ENCODE measurements at regions not wholly inside any gene's neighbourhood (a gene's known extent, or its start where the extent isn't known, plus 50 kb on each side); places are given as distances from the start of the nearest gene placed in this dataset.

DNA sequence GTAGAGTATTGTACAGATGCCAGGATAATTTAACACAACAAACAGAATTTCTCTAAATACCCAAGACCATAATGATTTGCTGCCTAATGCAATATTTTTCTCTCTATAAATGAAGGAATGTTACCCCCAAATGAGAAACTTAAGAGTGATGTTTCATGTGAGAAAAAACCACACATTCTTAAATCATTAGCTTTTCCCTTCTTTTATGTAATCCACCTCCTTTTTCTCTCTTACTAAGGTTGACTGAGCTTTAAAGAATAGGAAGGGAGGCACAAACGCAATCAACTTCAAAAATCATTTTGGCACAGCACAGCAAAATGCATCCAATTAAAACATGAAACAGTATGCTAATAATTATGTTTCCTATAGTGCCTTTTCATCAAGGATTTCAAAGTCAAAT, 698.1 kb upstream of the CDH2 start:
- ATAC-seq, result no peak
- H3K4me3 ChIP-seq (replicated peaks in 1 of 3; ENCODE audit: insufficient read depth in 1 of 3, low read depth in 2 of 3, low read length in 3 of 3), result no peak overlapping the region
- no peak overlapping the region for H3K4me2 ChIP-seq (ENCODE audit: low read depth, low read length)
- H2AFZ ChIP-seq (ENCODE audit: low read length), result no peak overlapping the region
- CTCF ChIA-PET (ENCODE audit: low intra/inter-chr PET ratio, low total read pairs), result no interaction called here
- H3K9ac ChIP-seq (ENCODE audit: insufficient read depth, low read depth, low read length), result no peak overlapping the region
- in situ Hi-C loops (cut with HindIII; ENCODE audit: extremely low pct_ligation_motif_present, low pct_unique_long_range_greater_than_20kb), result no loop called here
- POLR2A ChIA-PET, result no interaction called here
- intact Hi-C loops (cut with micrococcal nuclease; ENCODE audit: unreplicated experiment), result no loop called here
- TF ChIP-seq, protein P1, sequence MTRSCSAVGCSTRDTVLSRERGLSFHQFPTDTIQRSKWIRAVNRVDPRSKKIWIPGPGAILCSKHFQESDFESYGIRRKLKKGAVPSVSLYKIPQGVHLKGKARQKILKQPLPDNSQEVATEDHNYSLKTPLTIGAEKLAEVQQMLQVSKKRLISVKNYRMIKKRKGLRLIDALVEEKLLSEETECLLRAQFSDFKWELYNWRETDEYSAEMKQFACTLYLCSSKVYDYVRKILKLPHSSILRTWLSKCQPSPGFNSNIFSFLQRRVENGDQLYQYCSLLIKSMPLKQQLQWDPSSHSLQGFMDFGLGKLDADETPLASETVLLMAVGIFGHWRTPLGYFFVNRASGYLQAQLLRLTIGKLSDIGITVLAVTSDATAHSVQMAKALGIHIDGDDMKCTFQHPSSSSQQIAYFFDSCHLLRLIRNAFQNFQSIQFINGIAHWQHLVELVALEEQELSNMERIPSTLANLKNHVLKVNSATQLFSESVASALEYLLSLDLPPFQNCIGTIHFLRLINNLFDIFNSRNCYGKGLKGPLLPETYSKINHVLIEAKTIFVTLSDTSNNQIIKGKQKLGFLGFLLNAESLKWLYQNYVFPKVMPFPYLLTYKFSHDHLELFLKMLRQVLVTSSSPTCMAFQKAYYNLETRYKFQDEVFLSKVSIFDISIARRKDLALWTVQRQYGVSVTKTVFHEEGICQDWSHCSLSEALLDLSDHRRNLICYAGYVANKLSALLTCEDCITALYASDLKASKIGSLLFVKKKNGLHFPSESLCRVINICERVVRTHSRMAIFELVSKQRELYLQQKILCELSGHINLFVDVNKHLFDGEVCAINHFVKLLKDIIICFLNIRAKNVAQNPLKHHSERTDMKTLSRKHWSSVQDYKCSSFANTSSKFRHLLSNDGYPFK (CRISPR knock-in tag; IDR thresholded peaks at IDR 0.05; ENCODE audit: borderline replicate concordance), result no peak
- TF ChIP-seq RFX3 (CRISPR knock-in tag; IDR thresholded peaks at IDR 0.05), result no peak
- TF ChIP-seq ZNF484 (CRISPR knock-in tag; IDR thresholded peaks at IDR 0.05; ENCODE audit: borderline replicate concordance, low read depth), result no peak
- TF ChIP-seq, protein P2, sequence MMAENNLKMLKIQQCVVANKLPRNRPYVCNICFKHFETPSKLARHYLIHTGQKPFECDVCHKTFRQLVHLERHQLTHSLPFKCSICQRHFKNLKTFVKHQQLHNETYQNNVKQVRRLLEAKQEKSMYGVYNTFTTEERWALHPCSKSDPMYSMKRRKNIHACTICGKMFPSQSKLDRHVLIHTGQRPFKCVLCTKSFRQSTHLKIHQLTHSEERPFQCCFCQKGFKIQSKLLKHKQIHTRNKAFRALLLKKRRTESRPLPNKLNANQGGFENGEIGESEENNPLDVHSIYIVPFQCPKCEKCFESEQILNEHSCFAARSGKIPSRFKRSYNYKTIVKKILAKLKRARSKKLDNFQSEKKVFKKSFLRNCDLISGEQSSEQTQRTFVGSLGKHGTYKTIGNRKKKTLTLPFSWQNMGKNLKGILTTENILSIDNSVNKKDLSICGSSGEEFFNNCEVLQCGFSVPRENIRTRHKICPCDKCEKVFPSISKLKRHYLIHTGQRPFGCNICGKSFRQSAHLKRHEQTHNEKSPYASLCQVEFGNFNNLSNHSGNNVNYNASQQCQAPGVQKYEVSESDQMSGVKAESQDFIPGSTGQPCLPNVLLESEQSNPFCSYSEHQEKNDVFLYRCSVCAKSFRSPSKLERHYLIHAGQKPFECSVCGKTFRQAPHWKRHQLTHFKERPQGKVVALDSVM (CRISPR knock-in tag; IDR thresholded peaks at IDR 0.05), result no peak
- TF ChIP-seq ZKSCAN8 (CRISPR knock-in tag; IDR thresholded peaks at IDR 0.05; ENCODE audit: borderline replicate concordance), result no peak
- no peak for TF ChIP-seq ZFP41 (CRISPR knock-in tag; IDR thresholded peaks at IDR 0.05; ENCODE audit: borderline replicate concordance)
- TF ChIP-seq FOXK2 (IDR thresholded peaks at IDR 0.05), result no peak
- WGBS (ENCODE audit: low lambda C conversion rate), result 0% methylated on average over 1 of the region's 1 CpG
- H3K4me1 ChIP-seq (ENCODE audit: insufficient read depth, low read length), result no peaks in the 10 kb centered on the region
- H3K79me2 ChIP-seq (ENCODE audit: insufficient read depth, low read length), result no peaks in the 10 kb centered on the region
- no peaks in the 10 kb centered on the region for H3K36me3 ChIP-seq (replicated peaks in 1 of 2; ENCODE audit: control insufficient read depth in 1 of 2, insufficient read depth in 2 of 2, low read length in 2 of 2)
- DNase-seq (ENCODE audit: low spot score), result no peak
- no TSS peak for BruUV-seq (replicated peaks)
- no peaks in the 10 kb centered on the region; a peak in 1 of 5 replicates for H3K27me3 ChIP-seq (ENCODE audit: control insufficient read depth in 1 of 2, insufficient read depth in 2 of 2, low read length in 2 of 2)
- H3K27ac ChIP-seq (ENCODE audit: extremely low read length, insufficient read depth, low read length), result no peak overlapping the region
- no peaks in the 10 kb centered on the region for H4K20me1 ChIP-seq (ENCODE audit: insufficient read depth, low read length)
- no peak for FAIRE-seq
- no peaks in the 10 kb centered on the region for H3K9me3 ChIP-seq (ENCODE audit: low read length)
